ENCODE measurements at regions not wholly inside any gene's neighbourhood (a gene's known extent, or its start where the extent isn't known, plus 50 kb on each side); places are given as distances from the start of the nearest gene placed in this dataset.

DNA sequence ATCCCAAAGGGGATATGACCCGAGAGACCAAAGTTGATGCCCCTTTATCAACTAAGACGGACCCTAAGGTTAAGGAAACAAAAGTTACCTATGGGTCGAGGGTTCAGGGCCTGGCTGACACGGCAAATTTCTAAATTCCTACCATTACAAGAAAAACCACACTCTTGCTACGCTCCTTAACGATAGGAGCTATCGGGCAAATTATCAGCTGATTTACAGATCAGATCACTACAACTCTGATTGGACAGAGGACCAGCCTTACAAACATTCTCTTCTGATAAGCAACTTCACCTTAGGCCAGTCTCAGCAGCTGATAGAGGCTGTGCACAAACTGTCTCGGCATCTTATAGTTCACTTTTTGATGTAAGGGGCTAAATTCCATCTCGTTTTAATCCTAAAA is 117.9 kb downstream of the KCTD15 start:
- TF ChIP-seq JUNB (IDR thresholded peaks at IDR 0.05; ENCODE audit: unreplicated experiment) (no peak), EZH2phosphoT487 (IDR thresholded peaks at IDR 0.05; ENCODE audit: unreplicated experiment) (no peak), STAT1 (IDR thresholded peaks at IDR 0.05; ENCODE audit: unreplicated experiment) (no peak), EZH2 (IDR thresholded peaks at IDR 0.05; ENCODE audit: low read depth, unreplicated experiment) (no peak), CREB1 (CRISPR knock-in tag; IDR thresholded peaks at IDR 0.05; ENCODE audit: low read depth) (no peak), NANOG (IDR thresholded peaks at IDR 0.05; ENCODE audit: borderline replicate concordance) (no peak), ZNF331 (CRISPR knock-in tag; IDR thresholded peaks at IDR 0.05; ENCODE audit: low read depth) (no peak), ZNF114 (CRISPR knock-in tag; IDR thresholded peaks at IDR 0.05) (no peak), POLR2AphosphoS5 (IDR thresholded peaks at IDR 0.05; ENCODE audit: low read depth) (no peak)
- TF ChIP-seq, protein P1, sequence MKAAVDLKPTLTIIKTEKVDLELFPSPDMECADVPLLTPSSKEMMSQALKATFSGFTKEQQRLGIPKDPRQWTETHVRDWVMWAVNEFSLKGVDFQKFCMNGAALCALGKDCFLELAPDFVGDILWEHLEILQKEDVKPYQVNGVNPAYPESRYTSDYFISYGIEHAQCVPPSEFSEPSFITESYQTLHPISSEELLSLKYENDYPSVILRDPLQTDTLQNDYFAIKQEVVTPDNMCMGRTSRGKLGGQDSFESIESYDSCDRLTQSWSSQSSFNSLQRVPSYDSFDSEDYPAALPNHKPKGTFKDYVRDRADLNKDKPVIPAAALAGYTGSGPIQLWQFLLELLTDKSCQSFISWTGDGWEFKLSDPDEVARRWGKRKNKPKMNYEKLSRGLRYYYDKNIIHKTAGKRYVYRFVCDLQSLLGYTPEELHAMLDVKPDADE (IDR thresholded peaks at IDR 0.05): no peak
- TF ChIP-seq, protein P2, sequence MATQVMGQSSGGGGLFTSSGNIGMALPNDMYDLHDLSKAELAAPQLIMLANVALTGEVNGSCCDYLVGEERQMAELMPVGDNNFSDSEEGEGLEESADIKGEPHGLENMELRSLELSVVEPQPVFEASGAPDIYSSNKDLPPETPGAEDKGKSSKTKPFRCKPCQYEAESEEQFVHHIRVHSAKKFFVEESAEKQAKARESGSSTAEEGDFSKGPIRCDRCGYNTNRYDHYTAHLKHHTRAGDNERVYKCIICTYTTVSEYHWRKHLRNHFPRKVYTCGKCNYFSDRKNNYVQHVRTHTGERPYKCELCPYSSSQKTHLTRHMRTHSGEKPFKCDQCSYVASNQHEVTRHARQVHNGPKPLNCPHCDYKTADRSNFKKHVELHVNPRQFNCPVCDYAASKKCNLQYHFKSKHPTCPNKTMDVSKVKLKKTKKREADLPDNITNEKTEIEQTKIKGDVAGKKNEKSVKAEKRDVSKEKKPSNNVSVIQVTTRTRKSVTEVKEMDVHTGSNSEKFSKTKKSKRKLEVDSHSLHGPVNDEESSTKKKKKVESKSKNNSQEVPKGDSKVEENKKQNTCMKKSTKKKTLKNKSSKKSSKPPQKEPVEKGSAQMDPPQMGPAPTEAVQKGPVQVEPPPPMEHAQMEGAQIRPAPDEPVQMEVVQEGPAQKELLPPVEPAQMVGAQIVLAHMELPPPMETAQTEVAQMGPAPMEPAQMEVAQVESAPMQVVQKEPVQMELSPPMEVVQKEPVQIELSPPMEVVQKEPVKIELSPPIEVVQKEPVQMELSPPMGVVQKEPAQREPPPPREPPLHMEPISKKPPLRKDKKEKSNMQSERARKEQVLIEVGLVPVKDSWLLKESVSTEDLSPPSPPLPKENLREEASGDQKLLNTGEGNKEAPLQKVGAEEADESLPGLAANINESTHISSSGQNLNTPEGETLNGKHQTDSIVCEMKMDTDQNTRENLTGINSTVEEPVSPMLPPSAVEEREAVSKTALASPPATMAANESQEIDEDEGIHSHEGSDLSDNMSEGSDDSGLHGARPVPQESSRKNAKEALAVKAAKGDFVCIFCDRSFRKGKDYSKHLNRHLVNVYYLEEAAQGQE (IDR thresholded peaks at IDR 0.05; ENCODE audit: unreplicated experiment): no peak
- TF ChIP-seq, protein P3, sequence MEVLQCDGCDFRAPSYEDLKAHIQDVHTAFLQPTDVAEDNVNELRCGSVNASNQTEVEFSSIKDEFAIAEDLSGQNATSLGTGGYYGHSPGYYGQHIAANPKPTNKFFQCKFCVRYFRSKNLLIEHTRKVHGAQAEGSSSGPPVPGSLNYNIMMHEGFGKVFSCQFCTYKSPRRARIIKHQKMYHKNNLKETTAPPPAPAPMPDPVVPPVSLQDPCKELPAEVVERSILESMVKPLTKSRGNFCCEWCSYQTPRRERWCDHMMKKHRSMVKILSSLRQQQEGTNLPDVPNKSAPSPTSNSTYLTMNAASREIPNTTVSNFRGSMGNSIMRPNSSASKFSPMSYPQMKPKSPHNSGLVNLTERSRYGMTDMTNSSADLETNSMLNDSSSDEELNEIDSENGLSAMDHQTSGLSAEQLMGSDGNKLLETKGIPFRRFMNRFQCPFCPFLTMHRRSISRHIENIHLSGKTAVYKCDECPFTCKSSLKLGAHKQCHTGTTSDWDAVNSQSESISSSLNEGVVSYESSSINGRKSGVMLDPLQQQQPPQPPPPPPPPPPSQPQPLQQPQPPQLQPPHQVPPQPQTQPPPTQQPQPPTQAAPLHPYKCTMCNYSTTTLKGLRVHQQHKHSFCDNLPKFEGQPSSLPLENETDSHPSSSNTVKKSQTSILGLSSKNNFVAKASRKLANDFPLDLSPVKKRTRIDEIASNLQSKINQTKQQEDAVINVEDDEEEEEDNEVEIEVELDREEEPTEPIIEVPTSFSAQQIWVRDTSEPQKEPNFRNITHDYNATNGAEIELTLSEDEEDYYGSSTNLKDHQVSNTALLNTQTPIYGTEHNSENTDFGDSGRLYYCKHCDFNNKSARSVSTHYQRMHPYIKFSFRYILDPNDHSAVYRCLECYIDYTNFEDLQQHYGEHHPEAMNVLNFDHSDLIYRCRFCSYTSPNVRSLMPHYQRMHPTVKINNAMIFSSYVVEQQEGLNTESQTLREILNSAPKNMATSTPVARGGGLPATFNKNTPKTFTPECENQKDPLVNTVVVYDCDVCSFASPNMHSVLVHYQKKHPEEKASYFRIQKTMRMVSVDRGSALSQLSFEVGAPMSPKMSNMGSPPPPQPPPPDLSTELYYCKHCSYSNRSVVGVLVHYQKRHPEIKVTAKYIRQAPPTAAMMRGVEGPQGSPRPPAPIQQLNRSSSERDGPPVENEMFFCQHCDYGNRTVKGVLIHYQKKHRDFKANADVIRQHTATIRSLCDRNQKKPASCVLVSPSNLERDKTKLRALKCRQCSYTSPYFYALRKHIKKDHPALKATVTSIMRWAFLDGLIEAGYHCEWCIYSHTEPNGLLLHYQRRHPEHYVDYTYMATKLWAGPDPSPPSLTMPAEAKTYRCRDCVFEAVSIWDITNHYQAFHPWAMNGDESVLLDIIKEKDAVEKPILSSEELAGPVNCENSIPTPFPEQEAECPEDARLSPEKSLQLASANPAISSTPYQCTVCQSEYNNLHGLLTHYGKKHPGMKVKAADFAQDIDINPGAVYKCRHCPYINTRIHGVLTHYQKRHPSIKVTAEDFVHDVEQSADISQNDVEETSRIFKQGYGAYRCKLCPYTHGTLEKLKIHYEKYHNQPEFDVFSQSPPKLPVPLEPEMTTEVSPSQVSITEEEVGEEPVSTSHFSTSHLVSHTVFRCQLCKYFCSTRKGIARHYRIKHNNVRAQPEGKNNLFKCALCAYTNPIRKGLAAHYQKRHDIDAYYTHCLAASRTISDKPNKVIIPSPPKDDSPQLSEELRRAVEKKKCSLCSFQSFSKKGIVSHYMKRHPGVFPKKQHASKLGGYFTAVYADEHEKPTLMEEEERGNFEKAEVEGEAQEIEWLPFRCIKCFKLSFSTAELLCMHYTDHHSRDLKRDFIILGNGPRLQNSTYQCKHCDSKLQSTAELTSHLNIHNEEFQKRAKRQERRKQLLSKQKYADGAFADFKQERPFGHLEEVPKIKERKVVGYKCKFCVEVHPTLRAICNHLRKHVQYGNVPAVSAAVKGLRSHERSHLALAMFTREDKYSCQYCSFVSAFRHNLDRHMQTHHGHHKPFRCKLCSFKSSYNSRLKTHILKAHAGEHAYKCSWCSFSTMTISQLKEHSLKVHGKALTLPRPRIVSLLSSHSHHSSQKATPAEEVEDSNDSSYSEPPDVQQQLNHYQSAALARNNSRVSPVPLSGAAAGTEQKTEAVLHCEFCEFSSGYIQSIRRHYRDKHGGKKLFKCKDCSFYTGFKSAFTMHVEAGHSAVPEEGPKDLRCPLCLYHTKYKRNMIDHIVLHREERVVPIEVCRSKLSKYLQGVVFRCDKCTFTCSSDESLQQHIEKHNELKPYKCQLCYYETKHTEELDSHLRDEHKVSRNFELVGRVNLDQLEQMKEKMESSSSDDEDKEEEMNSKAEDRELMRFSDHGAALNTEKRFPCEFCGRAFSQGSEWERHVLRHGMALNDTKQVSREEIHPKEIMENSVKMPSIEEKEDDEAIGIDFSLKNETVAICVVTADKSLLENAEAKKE (CRISPR knock-in tag; IDR thresholded peaks at IDR 0.05): no peak
- TF ChIP-seq, protein P4, sequence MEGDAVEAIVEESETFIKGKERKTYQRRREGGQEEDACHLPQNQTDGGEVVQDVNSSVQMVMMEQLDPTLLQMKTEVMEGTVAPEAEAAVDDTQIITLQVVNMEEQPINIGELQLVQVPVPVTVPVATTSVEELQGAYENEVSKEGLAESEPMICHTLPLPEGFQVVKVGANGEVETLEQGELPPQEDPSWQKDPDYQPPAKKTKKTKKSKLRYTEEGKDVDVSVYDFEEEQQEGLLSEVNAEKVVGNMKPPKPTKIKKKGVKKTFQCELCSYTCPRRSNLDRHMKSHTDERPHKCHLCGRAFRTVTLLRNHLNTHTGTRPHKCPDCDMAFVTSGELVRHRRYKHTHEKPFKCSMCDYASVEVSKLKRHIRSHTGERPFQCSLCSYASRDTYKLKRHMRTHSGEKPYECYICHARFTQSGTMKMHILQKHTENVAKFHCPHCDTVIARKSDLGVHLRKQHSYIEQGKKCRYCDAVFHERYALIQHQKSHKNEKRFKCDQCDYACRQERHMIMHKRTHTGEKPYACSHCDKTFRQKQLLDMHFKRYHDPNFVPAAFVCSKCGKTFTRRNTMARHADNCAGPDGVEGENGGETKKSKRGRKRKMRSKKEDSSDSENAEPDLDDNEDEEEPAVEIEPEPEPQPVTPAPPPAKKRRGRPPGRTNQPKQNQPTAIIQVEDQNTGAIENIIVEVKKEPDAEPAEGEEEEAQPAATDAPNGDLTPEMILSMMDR (conservative IDR thresholded peaks at IDR 0.05; ENCODE audit: low read depth in 2 of 2): no peak
- no peak overlapping the region for H3K4me3 Mint-ChIP-seq
- H2AFZ ChIP-seq: no peak overlapping the region
- H3K4me1 ChIP-seq (ENCODE audit: insufficient read depth): no peaks in the 10 kb centered on the region
- no peak overlapping the region for H3K27ac Mint-ChIP-seq
- H3K27ac ChIP-seq (ENCODE audit: low read depth): no peak overlapping the region
- ATAC-seq (no peak), DNase-seq (ENCODE audit: low spot score) (no peak)
- peaks cover 4% of the 10 kb centered on the region; the same call in 1 of the 3 replicates for H3K36me3 Mint-ChIP-seq (ENCODE audit: low read depth)
- H4K20me1 ChIP-seq (replicated peaks; ENCODE audit: insufficient read depth): no peaks in the 10 kb centered on the region
- no peak overlapping the region for H3K4me3 ChIP-seq
- H3K79me2 ChIP-seq (replicated peaks; ENCODE audit: insufficient read depth): no peaks in the 10 kb centered on the region
- no peaks in the 10 kb centered on the region for H3K36me3 ChIP-seq (ENCODE audit: insufficient read depth)
- no peak overlapping the region for H3K4me2 ChIP-seq
- no peaks in the 10 kb centered on the region for H3K27me3 ChIP-seq (ENCODE audit: insufficient read depth)
- peaks cover 4% of the 10 kb centered on the region; the same call in 2 of the 3 replicates for H3K4me1 Mint-ChIP-seq
- no peaks in the 10 kb centered on the region for H3K27me3 Mint-ChIP-seq (ENCODE audit: insufficient read depth, low read depth, poor library complexity)
- H3F3A ChIP-seq (replicated peaks; ENCODE audit: low read depth): no peaks in the 10 kb centered on the region
- peaks cover 4% of the 10 kb centered on the region; the same call in 1 of the 2 replicates for H3K9me2 ChIP-seq (ENCODE audit: insufficient read depth)
- no peaks in the 10 kb centered on the region; the same call in 2 of the 3 replicates for H3K9me3 Mint-ChIP-seq

Data from GM23338 (cell line).